WTC11 (cell line): ENCODE measurements at regions not wholly inside any gene's neighbourhood (a gene's known extent, or its start where the extent isn't known, plus 50 kb on each side); places are given as distances from the start of the nearest gene placed in this dataset.

Experiments
- ATAC-seq: fragments of 200-7000 bp; cut with Tn5 transposase; 2 replicates; pipeline ENCODE4 v1.10.0; 2021; ENCODE audit warnings: mild to moderate bottlenecking, moderate library complexity
- CTCF ChIA-PET: fragments of 300-600 bp; sonication (Branson Sonifier 250); formaldehyde crosslinking; loops from one replicate; lab custom pipeline; 2021; ENCODE audit warnings: antibody characterized with exemption; lab: Charles Lee
- POLR2A ChIA-PET: fragments of 350-600 bp; sonication (Branson Sonifier 250); formaldehyde crosslinking; loops from one replicate; lab custom pipeline; 2021; ENCODE audit warnings: antibody characterized with exemption; lab: Charles Lee
- DNase-seq: peaks from one replicate; pipeline ENCODE4 v3.0.0; 2021; ENCODE audit warnings: low spot score
- H3K27ac Mint-ChIP-seq: 2 replicates; pipeline ENCODE4 v1.8.0; 2021; ENCODE audit warnings: mixed read lengths
- H3K27me3 Mint-ChIP-seq: 2 replicates; pipeline ENCODE4 v1.8.0; 2021; ENCODE audit warnings: low read depth, mild to moderate bottlenecking, moderate library complexity, mixed read lengths
- H3K36me3 Mint-ChIP-seq: 2 replicates; pipeline ENCODE4 v1.8.0; 2021; ENCODE audit warnings: mixed read lengths
- H3K4me1 Mint-ChIP-seq: 2 replicates; pipeline ENCODE4 v1.8.0; 2022; ENCODE audit warnings: mixed read lengths
- H3K4me3 Mint-ChIP-seq: 2 replicates; pipeline ENCODE4 v1.8.0; 2021; ENCODE audit warnings: mild to moderate bottlenecking, moderate library complexity, mixed read lengths
- H3K9me3 Mint-ChIP-seq: 2 replicates; pipeline ENCODE4 v1.8.0; 2021; ENCODE audit warnings: mixed read lengths
- AR ChIP-seq: fragments of 250-450 bp; sonication (Bioruptor Pico); IDR thresholded peaks from 2 replicates; pipeline ENCODE4 v1.9.0; 2021; ENCODE audit warnings: mild to moderate bottlenecking
- ARID4B ChIP-seq: sonication (generic); formaldehyde crosslinking; IDR thresholded peaks from 2 replicates; pipeline ENCODE4 v1.8.0; 2023; ENCODE audit warnings: missing genetic modification reagents, mild to moderate bottlenecking, borderline replicate concordance
- CBFB ChIP-seq: sonication (generic); formaldehyde crosslinking; IDR thresholded peaks from 2 replicates; pipeline ENCODE4 v1.8.1; 2022; ENCODE audit warnings: mild to moderate bottlenecking, low read depth, missing genetic modification reagents
- EMX1 ChIP-seq: fragments of 250-450 bp; sonication (Bioruptor Pico); IDR thresholded peaks from 2 replicates; pipeline ENCODE4 v1.8.0; 2021; ENCODE audit warnings: mild to moderate bottlenecking
- FOXK1 ChIP-seq: sonication (generic); formaldehyde crosslinking; IDR thresholded peaks from 2 replicates; pipeline ENCODE4 v1.8.0; 2022; ENCODE audit warnings: mild to moderate bottlenecking, moderate library complexity, missing genetic modification reagents
- GRHL2 ChIP-seq: fragments of 250-450 bp; sonication (Bioruptor Pico); IDR thresholded peaks from 2 replicates; pipeline ENCODE4 v1.8.0; 2022; ENCODE audit warnings: mild to moderate bottlenecking, moderate library complexity; ENCODE audit not compliant: insufficient replicate concordance, severe bottlenecking
- GTF2I ChIP-seq: fragments of 250-450 bp; sonication (Bioruptor Pico); conservative IDR thresholded peaks from 2 replicates; pipeline ENCODE4 v1.4.0; 2021; ENCODE audit warnings: mild to moderate bottlenecking
- HMGA2 ChIP-seq: fragments of 250-450 bp; sonication (Bioruptor Pico); IDR thresholded peaks from 2 replicates; pipeline ENCODE4 v1.4.0; 2021; ENCODE audit warnings: mild to moderate bottlenecking, moderate library complexity
- NFATC4 ChIP-seq: fragments of 250-450 bp; sonication (Bioruptor Pico); IDR thresholded peaks from 2 replicates; pipeline ENCODE4 v1.9.0; 2021; ENCODE audit warnings: mild to moderate bottlenecking
- TEAD4 ChIP-seq: sonication (generic); formaldehyde crosslinking; IDR thresholded peaks from 2 replicates; pipeline ENCODE4 v1.8.0; 2022; ENCODE audit warnings: mild to moderate bottlenecking, missing genetic modification reagents
- ZNF232 ChIP-seq: sonication (generic); formaldehyde crosslinking; IDR thresholded peaks from 2 replicates; pipeline ENCODE4 v1.8.0; 2022; ENCODE audit warnings: mild to moderate bottlenecking, missing genetic modification reagents
- ZNF317 ChIP-seq: sonication (generic); formaldehyde crosslinking; IDR thresholded peaks from 2 replicates; pipeline ENCODE4 v1.8.1; 2023; ENCODE audit warnings: low read depth, mild to moderate bottlenecking, moderate library complexity, missing genetic modification reagents, borderline replicate concordance
- ZNF423 ChIP-seq: fragments of 250-450 bp; sonication (Bioruptor Pico); IDR thresholded peaks from 2 replicates; pipeline ENCODE4 v2.1.2; 2022; ENCODE audit warnings: mild to moderate bottlenecking, moderate library complexity
- TF ChIP-seq, protein P1 (sequence below): sonication (generic); formaldehyde crosslinking; conservative IDR thresholded peaks from 2 replicates; pipeline ENCODE4 v1.8.1; 2023; ENCODE audit warnings: mild to moderate bottlenecking, low read depth, missing genetic modification reagents, moderate library complexity
- TF ChIP-seq, protein P2 (sequence below): sonication (generic); formaldehyde crosslinking; IDR thresholded peaks from 2 replicates; pipeline ENCODE4 v1.8.1; 2022; ENCODE audit warnings: low read depth, mild to moderate bottlenecking, moderate library complexity, missing genetic modification reagents, borderline replicate concordance
- TF ChIP-seq, protein P3 (sequence below): sonication (generic); formaldehyde crosslinking; IDR thresholded peaks from 2 replicates; pipeline ENCODE4 v1.8.1; 2023; ENCODE audit warnings: mild to moderate bottlenecking, missing genetic modification reagents, borderline replicate concordance
- TF ChIP-seq, protein P4 (sequence below): sonication (generic); formaldehyde crosslinking; IDR thresholded peaks from 2 replicates; pipeline ENCODE4 v1.8.0; 2022; ENCODE audit warnings: mild to moderate bottlenecking, missing genetic modification reagents
- TF ChIP-seq, protein P5 (sequence below): fragments of 250-450 bp; sonication (Bioruptor Pico); conservative IDR thresholded peaks from 2 replicates; pipeline ENCODE4 v1.9.0; 2021; ENCODE audit warnings: mild to moderate bottlenecking

GRCh38 chr2:133653056-133653455 lies 84.8 kb upstream of the NCKAP5 start:
- H3K27me3 Mint-ChIP-seq = no peaks in the 10 kb centered on the region; the same call in 1 of the 2 replicates
- POLR2A ChIA-PET = interaction anchor here (0.5 kb wide), 1 partner anchor 10 kb away, joined by 4 read pairs; no protein-coding TSS in a partner anchor

More at GRCh38 chr2:133653056-133653455, 84.8 kb upstream of the NCKAP5 start:
- H3K4me3 Mint-ChIP-seq = no peak overlapping the region
- no peak overlapping the region for H3K27ac Mint-ChIP-seq
- no peak for TF ChIP-seq CBFB
- TF ChIP-seq, protein P1, sequence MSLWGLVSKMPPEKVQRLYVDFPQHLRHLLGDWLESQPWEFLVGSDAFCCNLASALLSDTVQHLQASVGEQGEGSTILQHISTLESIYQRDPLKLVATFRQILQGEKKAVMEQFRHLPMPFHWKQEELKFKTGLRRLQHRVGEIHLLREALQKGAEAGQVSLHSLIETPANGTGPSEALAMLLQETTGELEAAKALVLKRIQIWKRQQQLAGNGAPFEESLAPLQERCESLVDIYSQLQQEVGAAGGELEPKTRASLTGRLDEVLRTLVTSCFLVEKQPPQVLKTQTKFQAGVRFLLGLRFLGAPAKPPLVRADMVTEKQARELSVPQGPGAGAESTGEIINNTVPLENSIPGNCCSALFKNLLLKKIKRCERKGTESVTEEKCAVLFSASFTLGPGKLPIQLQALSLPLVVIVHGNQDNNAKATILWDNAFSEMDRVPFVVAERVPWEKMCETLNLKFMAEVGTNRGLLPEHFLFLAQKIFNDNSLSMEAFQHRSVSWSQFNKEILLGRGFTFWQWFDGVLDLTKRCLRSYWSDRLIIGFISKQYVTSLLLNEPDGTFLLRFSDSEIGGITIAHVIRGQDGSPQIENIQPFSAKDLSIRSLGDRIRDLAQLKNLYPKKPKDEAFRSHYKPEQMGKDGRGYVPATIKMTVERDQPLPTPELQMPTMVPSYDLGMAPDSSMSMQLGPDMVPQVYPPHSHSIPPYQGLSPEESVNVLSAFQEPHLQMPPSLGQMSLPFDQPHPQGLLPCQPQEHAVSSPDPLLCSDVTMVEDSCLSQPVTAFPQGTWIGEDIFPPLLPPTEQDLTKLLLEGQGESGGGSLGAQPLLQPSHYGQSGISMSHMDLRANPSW = no peak
- no peak for TF ChIP-seq ZNF317
- no peak for TF ChIP-seq FOXK1 (CRISPR knock-in tag)
- no peak for TF ChIP-seq ZNF423 (CRISPR knock-in tag)
- TF ChIP-seq GTF2I (CRISPR knock-in tag) = no peak
- no peak for TF ChIP-seq AR (CRISPR knock-in tag)
- TF ChIP-seq, protein P2, sequence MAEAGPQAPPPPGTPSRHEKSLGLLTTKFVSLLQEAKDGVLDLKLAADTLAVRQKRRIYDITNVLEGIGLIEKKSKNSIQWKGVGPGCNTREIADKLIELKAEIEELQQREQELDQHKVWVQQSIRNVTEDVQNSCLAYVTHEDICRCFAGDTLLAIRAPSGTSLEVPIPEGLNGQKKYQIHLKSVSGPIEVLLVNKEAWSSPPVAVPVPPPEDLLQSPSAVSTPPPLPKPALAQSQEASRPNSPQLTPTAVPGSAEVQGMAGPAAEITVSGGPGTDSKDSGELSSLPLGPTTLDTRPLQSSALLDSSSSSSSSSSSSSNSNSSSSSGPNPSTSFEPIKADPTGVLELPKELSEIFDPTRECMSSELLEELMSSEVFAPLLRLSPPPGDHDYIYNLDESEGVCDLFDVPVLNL (CRISPR knock-in tag) = no peak
- TF ChIP-seq HMGA2 (CRISPR knock-in tag) = no peak
- no peak for TF ChIP-seq EMX1 (CRISPR knock-in tag)
- no peak for TF ChIP-seq GRHL2 (CRISPR knock-in tag)
- TF ChIP-seq, protein P3, sequence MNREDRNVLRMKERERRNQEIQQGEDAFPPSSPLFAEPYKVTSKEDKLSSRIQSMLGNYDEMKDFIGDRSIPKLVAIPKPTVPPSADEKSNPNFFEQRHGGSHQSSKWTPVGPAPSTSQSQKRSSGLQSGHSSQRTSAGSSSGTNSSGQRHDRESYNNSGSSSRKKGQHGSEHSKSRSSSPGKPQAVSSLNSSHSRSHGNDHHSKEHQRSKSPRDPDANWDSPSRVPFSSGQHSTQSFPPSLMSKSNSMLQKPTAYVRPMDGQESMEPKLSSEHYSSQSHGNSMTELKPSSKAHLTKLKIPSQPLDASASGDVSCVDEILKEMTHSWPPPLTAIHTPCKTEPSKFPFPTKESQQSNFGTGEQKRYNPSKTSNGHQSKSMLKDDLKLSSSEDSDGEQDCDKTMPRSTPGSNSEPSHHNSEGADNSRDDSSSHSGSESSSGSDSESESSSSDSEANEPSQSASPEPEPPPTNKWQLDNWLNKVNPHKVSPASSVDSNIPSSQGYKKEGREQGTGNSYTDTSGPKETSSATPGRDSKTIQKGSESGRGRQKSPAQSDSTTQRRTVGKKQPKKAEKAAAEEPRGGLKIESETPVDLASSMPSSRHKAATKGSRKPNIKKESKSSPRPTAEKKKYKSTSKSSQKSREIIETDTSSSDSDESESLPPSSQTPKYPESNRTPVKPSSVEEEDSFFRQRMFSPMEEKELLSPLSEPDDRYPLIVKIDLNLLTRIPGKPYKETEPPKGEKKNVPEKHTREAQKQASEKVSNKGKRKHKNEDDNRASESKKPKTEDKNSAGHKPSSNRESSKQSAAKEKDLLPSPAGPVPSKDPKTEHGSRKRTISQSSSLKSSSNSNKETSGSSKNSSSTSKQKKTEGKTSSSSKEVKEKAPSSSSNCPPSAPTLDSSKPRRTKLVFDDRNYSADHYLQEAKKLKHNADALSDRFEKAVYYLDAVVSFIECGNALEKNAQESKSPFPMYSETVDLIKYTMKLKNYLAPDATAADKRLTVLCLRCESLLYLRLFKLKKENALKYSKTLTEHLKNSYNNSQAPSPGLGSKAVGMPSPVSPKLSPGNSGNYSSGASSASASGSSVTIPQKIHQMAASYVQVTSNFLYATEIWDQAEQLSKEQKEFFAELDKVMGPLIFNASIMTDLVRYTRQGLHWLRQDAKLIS (CRISPR knock-in tag) = no peak
- TF ChIP-seq ARID4B (CRISPR knock-in tag) = no peak
- no peak for TF ChIP-seq NFATC4 (CRISPR knock-in tag)
- TF ChIP-seq, protein P4, sequence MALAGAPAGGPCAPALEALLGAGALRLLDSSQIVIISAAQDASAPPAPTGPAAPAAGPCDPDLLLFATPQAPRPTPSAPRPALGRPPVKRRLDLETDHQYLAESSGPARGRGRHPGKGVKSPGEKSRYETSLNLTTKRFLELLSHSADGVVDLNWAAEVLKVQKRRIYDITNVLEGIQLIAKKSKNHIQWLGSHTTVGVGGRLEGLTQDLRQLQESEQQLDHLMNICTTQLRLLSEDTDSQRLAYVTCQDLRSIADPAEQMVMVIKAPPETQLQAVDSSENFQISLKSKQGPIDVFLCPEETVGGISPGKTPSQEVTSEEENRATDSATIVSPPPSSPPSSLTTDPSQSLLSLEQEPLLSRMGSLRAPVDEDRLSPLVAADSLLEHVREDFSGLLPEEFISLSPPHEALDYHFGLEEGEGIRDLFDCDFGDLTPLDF = no peak
- no peak for TF ChIP-seq TEAD4 (CRISPR knock-in tag)
- no peak for TF ChIP-seq ZNF232 (CRISPR knock-in tag)
- TF ChIP-seq, protein P5, sequence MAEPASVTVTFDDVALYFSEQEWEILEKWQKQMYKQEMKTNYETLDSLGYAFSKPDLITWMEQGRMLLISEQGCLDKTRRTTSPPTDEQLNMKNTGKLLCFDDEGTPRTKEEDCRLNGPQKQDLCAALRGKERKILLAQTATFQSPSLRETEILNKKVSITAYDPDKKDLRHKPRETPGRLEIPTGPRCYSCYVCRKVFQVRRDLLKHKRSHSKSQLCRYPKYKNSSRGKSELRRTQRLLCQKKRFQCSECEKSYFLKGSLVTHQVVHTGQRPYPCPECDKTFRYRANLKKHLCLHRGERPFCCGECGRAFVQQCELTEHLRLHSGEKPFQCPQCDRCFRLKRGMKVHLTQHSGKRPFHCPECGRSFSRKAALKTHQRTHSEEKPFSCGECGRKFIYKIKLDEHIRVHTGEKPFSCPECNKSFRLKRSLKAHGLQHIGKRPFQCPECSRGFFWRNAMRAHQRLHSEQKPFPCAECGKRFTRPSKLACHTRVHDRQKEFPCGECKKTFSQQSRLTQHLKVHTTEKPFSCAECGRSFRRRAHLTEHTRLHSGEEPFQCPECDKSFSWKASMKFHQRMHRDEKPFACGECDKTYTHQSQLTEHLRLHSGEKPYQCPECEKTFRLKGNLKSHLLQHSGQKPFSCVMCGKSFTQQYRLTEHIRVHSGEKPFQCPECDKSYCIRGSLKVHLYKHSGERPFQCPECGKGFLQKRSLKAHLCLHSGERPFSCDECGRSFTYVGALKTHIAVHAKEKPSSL (CRISPR knock-in tag) = no peak
- TF ChIP-seq, all 79 proteins: peak for 0
- DNase-seq (no peak), ATAC-seq (no peak)
- H3K9me3 Mint-ChIP-seq = peaks cover 11% of the 10 kb centered on the region
- CTCF ChIA-PET = no interaction called here
- peaks cover 4% of the 10 kb centered on the region for H3K4me1 Mint-ChIP-seq
- peaks cover 5% of the 10 kb centered on the region for H3K36me3 Mint-ChIP-seq
